NB4 (cell line): ENCODE measurements at regions not wholly inside any gene's neighbourhood (a gene's known extent, or its start where the extent isn't known, plus 50 kb on each side); places are given as distances from the start of the nearest gene placed in this dataset.

Experiments used
- DNase-seq: peaks from one replicate; pipeline ENCODE4 v3.0.0; 2010; ENCODE audit warnings: low read depth
- H3K4me3 ChIP-seq: one replicate; pipeline ENCODE4 v1.5.1; 2011; ENCODE audit warnings: mild to moderate bottlenecking, low read depth, low read length, moderate library complexity
- MYC ChIP-seq: IDR thresholded peaks from 2 replicates; pipeline ENCODE4 v1.6.1; 2011; ENCODE audit warnings: low read depth, low read length
- POLR2A ChIP-seq: IDR thresholded peaks from 2 replicates; pipeline ENCODE4 v1.6.1; 2011; ENCODE audit warnings: mild to moderate bottlenecking; ENCODE audit not compliant: insufficient read length; ENCODE audit errors: extremely low read depth
- TF ChIP-seq, protein P1 (sequence below): IDR thresholded peaks from 2 replicates; pipeline ENCODE4 v1.6.1; 2011; ENCODE audit warnings: low read depth, low read length
- TF ChIP-seq, protein P2 (sequence below): IDR thresholded peaks from one replicate; pipeline ENCODE4 v1.5.1; 2012; ENCODE audit warnings: low read depth, low read length

- no peak overlapping the region for H3K4me3 ChIP-seq
- peak; percentile 4 for DNase-seq
- TF ChIP-seq, protein P1, sequence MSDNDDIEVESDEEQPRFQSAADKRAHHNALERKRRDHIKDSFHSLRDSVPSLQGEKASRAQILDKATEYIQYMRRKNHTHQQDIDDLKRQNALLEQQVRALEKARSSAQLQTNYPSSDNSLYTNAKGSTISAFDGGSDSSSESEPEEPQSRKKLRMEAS: 0 out of 2 replicates have a peak, but pooled peaks have one; percentile 24
- TF ChIP-seq MYC: no peak
These were observed 321.2 kb upstream of the ADGRB3 start for GRCh38 chr6:68313911-68314310.

DNA sequence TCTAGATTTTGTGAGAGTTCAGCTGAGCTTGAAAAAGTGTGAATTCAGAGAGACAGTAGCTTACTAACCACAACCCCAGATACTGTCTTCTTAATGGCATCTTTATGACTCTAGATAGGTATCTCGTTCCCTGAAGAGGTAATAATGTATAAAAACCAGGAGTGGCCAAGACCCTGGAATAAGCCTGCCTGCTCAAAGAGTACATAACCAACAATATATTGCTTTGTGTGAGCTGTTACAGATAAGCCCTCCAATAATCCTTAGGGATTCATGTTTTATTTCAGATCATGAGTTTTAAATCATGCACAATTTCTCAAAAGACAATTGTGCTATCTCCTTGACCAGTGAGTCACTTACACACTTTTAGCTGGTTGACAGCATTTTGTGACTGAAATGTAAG, 327.8 kb upstream of the ADGRB3 start:
- no peak for DNase-seq
- no peak for TF ChIP-seq POLR2A
- TF ChIP-seq MYC: no peak
- TF ChIP-seq, protein P2, sequence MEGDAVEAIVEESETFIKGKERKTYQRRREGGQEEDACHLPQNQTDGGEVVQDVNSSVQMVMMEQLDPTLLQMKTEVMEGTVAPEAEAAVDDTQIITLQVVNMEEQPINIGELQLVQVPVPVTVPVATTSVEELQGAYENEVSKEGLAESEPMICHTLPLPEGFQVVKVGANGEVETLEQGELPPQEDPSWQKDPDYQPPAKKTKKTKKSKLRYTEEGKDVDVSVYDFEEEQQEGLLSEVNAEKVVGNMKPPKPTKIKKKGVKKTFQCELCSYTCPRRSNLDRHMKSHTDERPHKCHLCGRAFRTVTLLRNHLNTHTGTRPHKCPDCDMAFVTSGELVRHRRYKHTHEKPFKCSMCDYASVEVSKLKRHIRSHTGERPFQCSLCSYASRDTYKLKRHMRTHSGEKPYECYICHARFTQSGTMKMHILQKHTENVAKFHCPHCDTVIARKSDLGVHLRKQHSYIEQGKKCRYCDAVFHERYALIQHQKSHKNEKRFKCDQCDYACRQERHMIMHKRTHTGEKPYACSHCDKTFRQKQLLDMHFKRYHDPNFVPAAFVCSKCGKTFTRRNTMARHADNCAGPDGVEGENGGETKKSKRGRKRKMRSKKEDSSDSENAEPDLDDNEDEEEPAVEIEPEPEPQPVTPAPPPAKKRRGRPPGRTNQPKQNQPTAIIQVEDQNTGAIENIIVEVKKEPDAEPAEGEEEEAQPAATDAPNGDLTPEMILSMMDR: no peak
- TF ChIP-seq, protein P1: no peak
- no peak overlapping the region for H3K4me3 ChIP-seq

- H3K4me3 ChIP-seq: no peak overlapping the region
- TF ChIP-seq POLR2A (no peak), MYC (no peak)
- TF ChIP-seq, protein P2: no peak
- TF ChIP-seq, protein P1: no peak
- DNase-seq: no peak
These were observed 339.0 kb upstream of the ADGRB3 start for GRCh38 chr6:68296126-68296525.

DNA sequence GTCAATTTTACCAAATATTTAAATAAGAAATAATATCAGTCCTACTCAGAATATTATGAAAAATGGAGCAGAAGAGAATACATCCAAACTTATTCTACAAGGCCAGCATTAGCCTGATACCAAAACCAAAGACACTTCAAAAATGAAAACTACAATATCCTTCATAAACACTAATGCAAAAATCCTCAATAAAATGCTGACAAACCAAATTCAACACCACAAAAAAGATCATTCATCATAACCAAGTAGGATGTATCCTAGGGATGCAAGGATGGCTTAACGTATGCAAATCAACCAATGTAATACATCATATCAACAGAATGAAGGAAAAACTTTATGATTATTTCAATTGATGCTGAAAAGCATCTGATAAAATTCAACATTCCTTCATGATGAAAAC, 352.4 kb upstream of the ADGRB3 start:
- H3K4me3 ChIP-seq: no peak overlapping the region
- no peak for DNase-seq
- TF ChIP-seq, protein P2: no peak
- TF ChIP-seq MYC (no peak), POLR2A (no peak)
- TF ChIP-seq, protein P1: no peak

GRCh38 chr6:68279793-68280557, 355.1 kb upstream of the ADGRB3 start:
- H3K4me3 ChIP-seq: no peak overlapping the region
- TF ChIP-seq, protein P2: no peak
- no peak for TF ChIP-seq POLR2A
- no peak for TF ChIP-seq MYC
- TF ChIP-seq, protein P1: no peak
- DNase-seq: no peak

GRCh38 chr6:68273297-68273696, 361.8 kb upstream of the ADGRB3 start:
- H3K4me3 ChIP-seq: no peak overlapping the region
- DNase-seq: no peak
- TF ChIP-seq POLR2A (no peak), MYC (no peak)
- TF ChIP-seq, protein P1: no peak
- TF ChIP-seq, protein P2: no peak
